Urinary bladder (tissue), 3 donors: ENCODE measurements at regions not wholly inside any gene's neighbourhood (a gene's known extent, or its start where the extent isn't known, plus 50 kb on each side); places are given as distances from the start of the nearest gene placed in this dataset.
A peak's percentile ranks its signal among the peaks of the same experiment; 100 is the strongest.

Experiments
- DNase-seq: peaks from one replicate; pipeline ENCODE4 v3.0.0-alpha.2; 2015; ENCODE audit errors: extremely low spot score
- H3K27ac ChIP-seq: one replicate; pipeline ENCODE4 v1.5.1; 2013; ENCODE audit warnings: low read depth, mild to moderate bottlenecking, moderate library complexity
- H3K36me3 ChIP-seq: one replicate; pipeline ENCODE4 v1.6.1; 2013; ENCODE audit warnings: mild to moderate bottlenecking, moderate library complexity; ENCODE audit not compliant: insufficient read depth
- H3K4me1 ChIP-seq: one replicate; pipeline ENCODE4 v1.6.1; 2013; ENCODE audit warnings: mild to moderate bottlenecking, moderate library complexity; ENCODE audit not compliant: insufficient read depth
- H3K4me3 ChIP-seq: one replicate; pipeline ENCODE4 v1.5.1; 2013; ENCODE audit warnings: low read depth, low read length
- WGBS: extraction: QIAGEN DNeasy Blood & Tissue Kit; methylation state at CpG from one replicate; pipeline ENCODE4 v1.1.7; 2013; 5-methylcytosine and 5-hydroxymethylcytosine counted together
- donor health status: healthy with polysubstance abuse.
- donor health status: healthy.

DNA sequence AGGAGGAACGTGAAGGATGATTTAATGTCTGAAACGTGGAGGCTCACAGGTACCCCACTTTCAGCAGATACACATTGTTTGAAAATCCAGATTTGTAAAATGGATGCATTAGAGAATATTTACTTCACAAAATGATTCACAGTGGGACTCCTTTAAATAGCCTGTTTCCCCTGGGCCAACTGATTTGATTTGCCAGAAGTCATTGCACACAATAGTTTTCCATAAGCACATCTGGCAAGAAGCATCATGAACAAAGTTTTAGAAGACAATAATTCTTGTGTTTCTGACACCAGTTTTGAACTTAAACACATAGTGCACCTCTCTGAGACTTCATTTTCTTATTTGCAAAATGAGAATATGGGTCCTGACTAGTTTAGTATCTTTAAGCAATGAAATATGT, 451.4 kb upstream of the SLC14A2 start:
- no peak overlapping the region for H3K4me3 ChIP-seq
- peaks cover 2% of the 10 kb centered on the region for H3K4me1 ChIP-seq
- 73% methylated on average over 2 of the region's 2 CpGs for WGBS
- no peak for DNase-seq
- no peak overlapping the region for H3K27ac ChIP-seq
- H3K36me3 ChIP-seq, result no peaks in the 10 kb centered on the region

DNA sequence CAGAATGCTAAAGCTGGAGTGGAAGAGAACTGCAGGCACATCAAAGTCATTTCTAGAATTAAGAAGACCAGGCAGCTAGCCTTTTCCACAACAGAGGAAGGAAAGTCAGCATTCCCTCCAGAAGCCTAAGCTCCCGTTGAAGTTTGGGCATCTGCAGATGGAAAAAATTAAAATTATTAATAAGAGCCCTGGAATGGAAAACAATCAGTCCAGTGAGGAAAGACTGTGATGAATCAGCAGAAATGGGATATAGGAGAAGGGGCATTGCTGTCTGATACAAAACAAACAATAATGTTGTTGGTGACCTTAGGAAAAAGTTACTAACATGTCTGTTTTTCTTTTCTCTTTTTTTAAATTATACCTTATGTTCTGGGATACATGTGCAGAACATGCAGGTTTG, 450.7 kb upstream of the SLC14A2 start:
- H3K4me1 ChIP-seq, result peaks cover 2% of the 10 kb centered on the region
- WGBS, result 42% methylated on average over 1 of the region's 1 CpG

DNA sequence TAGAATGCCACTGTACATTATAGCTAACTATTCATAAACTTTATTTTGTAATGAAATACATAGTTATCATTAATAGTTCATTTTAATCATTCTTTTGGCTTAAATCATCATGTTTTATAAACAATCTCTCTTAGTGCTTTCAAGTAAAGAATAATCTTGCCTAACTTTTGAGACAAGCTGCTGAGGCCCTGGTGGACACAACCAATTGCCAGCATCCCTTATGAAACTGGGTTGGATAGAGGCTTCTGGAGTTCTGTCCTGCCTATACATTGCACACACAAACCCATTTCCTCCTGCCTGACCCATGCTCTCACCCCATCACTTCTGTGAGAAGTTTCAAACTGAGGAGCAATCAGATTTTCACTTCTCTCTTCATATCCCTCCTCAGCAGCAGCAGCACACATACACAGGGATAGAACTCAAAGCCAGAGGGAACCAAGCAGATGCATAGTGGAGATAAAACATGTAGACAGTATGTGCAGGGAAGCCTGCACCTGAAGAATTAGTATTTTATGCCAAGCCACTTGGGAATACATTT, 450.0 kb upstream of the SLC14A2 start:
- no peak overlapping the region for H3K27ac ChIP-seq
- no peak for DNase-seq
- H3K4me1 ChIP-seq, result peaks cover 2% of the 10 kb centered on the region
- H3K36me3 ChIP-seq, result no peaks in the 10 kb centered on the region
- no peak overlapping the region for H3K4me3 ChIP-seq

More for the DNA sequence above, 450.7 kb upstream of the SLC14A2 start:
- no peak overlapping the region for H3K27ac ChIP-seq
- H3K4me3 ChIP-seq, result no peak overlapping the region
- no peak for DNase-seq
- H3K36me3 ChIP-seq, result no peaks in the 10 kb centered on the region

DNA sequence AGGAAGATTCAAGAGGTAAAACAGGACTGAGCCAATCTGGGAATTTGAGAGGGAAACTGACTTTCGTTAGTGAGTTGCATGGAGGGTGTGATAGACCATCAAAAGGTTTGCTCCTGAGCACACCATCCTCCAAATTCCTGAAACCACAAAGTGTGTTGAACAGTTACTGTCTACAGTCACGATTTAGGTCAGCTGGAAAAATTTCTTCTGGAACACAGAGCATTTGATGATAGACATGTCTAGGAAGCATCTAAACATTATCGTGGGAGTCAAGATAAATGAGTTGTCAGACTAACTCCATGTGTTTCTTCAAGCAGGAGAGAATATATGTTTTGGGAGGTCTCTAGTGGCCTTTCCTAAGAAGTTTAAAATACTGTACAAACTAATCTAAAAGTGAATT, 449.4 kb upstream of the SLC14A2 start:
- 67% methylated on average over 3 of the region's 3 CpGs for WGBS
- Histone ChIP-seq H3K4me1 (peaks cover 2% of the 10 kb centered on the region), H3K4me3 (no peak overlapping the region), H3K36me3 (no peaks in the 10 kb centered on the region), H3K27ac (no peak overlapping the region)
- DNase-seq, result no peak

DNA sequence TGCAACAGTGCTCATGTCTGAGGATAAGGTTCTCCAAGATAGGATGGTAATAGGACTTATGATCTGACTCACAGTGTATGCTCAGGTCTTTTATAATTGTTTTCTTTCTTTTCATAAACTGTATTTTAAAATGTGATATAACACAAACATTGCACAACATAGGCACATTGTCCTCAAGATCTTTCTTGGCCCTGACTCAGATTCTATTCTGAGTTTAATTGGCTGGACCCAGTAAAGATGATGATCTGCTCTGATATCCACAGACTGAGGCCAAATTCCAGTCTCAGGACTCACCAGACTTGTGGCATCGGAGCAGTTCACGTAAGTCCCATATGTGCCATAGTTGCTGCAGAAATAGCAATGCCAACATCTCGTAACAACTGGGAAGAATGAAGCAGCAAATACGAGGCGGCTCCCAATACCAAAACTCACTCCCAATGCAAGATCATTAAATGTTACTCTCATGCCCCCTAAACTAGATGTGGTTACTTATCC, 448.9 kb upstream of the SLC14A2 start:
- WGBS, result 71% methylated on average over 5 of the region's 5 CpGs
- DNase-seq, result no peak
- no peak overlapping the region for H3K27ac ChIP-seq
- H3K36me3 ChIP-seq, result no peaks in the 10 kb centered on the region
- H3K4me1 ChIP-seq, result peaks cover 2% of the 10 kb centered on the region
- H3K4me3 ChIP-seq, result no peak overlapping the region

DNA sequence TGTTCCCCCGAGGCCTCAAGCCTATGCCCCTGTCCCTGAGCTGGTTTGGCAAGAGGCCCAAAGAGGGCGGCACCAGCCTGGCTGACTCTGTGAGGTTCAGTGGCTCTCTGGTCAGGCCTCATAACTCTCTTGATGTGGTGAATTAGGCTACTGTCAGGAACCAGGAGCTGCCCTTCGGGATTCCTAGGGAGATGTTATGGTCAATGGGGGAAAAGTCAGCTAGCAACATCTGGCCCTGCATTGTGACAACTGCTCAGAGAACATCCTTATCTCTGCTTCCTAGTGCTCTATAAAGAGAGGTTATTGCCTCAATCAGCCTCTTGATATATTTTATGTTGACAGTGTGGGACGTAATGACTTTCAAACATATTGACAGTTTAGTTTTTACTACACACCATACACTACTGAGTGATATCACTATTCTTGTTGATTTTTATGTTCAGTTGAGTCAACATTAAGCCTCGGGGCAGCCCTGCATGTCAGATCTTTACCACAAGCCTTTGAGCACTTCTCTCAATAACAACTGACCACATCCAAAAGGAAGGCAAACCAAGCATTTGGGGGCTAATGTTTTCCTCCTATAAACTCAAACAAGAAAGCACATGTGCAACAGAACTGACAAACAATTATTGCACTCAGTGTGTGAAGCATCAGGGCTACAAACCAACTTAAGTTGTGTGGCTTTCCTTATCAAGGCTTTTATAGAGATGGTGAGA, 448.3 kb upstream of the SLC14A2 start:
- no peak overlapping the region for H3K27ac ChIP-seq
- 62% methylated on average over 5 of the region's 5 CpGs for WGBS
- no peak for DNase-seq
- no peak overlapping the region for H3K4me3 ChIP-seq
- peaks cover 2% of the 10 kb centered on the region for H3K4me1 ChIP-seq
- no peaks in the 10 kb centered on the region for H3K36me3 ChIP-seq

DNA sequence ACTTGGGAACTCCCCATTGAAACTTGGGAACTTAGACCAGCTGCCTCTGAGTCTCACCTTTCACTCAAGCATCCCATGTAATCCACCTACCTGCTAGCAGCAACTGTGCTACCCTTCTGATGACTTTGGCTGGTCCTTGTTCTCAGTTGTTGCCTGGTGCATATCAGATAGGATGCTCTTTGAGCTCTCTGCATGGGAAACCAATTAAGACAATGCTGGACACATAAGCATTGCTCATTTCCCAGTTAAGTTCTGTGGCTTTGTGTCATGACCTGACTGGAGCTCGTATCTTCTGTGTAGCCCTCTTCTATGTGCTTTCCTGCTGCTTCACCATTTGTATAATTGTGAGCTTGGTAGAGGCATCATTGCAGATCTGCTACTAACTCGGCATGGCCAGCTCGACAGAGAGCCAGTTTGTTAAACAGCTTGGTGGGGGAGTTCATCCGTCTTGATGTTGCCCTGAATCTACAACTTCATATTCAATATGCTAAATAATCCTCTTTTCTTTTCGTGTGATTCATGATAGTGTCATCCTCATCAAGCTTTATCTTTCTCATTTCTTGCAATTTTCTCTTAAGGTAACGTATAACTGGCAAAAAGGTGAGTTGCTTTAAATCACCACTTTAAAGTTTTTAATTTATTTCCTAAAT, 447.5 kb upstream of the SLC14A2 start:
- DNase-seq, result no peak
- 81% methylated on average over 6 of the region's 6 CpGs for WGBS
- Histone ChIP-seq H3K4me3 (no peak overlapping the region), H3K27ac (no peak overlapping the region), H3K4me1 (peaks cover 2% of the 10 kb centered on the region), H3K36me3 (no peaks in the 10 kb centered on the region)

DNA sequence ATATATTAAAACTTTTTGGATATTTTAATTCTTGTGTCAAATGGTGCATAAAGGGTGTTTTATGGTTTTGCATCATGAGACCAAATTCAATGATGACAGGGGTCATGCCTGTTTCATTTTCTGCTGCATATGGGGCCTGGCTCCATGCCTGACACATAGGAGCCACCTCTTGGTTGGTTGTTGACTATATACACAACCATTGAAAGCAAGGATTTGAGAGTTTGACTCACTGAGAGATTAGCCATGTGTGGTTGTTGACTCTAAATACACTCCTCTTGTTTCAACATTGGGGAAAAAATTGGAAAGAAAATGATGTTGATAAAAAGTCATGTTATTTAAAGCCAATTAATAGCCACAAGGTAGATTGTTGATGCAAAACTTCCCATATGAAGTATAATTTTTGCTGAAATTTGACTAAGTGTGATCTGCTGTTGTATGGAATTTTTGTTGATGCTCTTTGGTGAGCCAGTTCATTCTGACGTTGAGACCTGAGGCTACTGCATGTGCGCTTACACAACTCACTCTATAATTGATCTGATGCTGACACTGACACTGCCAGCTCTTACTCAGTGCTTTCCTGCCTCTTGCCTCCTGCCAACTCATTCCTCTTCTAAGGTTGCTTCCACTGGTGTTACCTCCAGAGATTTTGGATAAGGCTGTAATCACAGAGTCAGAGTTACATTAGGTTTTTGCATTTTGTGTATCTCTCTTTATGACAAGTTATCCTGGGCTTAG, 446.2 kb upstream of the SLC14A2 start:
- no peak overlapping the region for H3K27ac ChIP-seq
- H3K4me1 ChIP-seq, result peaks cover 2% of the 10 kb centered on the region
- H3K4me3 ChIP-seq, result no peak overlapping the region

DNA sequence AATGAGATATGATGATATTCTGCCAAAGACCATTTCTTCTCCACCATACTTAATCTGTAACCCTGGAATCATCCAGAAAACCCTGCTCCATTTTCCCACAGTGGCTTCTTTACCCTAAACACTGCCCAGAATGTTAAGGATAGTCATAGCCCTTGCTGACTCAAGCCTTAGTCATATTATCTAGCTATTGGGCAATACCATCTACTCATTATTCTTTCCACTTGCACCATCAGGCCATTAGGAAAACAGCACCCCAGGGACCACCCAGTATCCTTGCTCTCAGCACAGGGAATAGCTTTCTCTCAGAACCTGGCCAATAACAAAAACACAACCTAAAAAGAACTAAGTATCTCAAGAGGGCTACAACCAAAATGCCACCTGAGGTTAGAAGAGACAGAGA, 445.7 kb upstream of the SLC14A2 start:
- Histone ChIP-seq H3K4me1 (peaks cover 2% of the 10 kb centered on the region), H3K4me3 (no peak overlapping the region), H3K36me3 (no peaks in the 10 kb centered on the region), H3K27ac (no peak overlapping the region)
- no peak for DNase-seq

More for the DNA sequence above, 446.2 kb upstream of the SLC14A2 start:
- 91% methylated on average over 2 of the region's 2 CpGs for WGBS
- H3K36me3 ChIP-seq, result no peaks in the 10 kb centered on the region
- DNase-seq, result no peak

DNA sequence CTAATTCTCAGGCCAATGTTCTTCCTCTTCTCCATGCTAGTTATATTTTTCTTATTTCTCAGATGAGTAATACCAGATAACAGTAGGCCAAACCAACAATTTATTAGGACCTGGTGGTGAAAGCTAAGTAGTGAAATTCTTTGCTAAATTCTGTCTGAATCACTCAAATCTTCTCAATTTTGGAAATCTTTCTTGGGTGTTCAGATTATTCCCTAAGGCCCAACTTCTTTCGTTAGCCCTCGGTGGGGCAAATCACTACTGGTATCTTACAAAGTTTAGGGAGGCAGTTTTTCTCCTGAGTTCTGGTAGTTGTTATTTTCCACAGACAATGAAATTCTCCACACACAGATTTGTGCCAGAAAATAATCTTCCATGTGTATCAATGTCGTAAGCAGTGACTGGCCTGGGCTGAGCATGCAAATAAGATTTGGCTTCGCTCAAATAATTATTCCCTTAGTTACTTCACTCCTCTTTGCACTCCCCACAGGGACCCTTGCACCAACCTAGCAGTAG, 443.5 kb upstream of the SLC14A2 start:
- WGBS, result 85% methylated on average over 4 of the region's 4 CpGs
- Histone ChIP-seq H3K4me3 (no peak overlapping the region), H3K36me3 (no peaks in the 10 kb centered on the region), H3K4me1 (peaks cover under 1% of the 10 kb centered on the region), H3K27ac (peak overlapping the region; percentile 38)
- DNase-seq, result no peak

DNA sequence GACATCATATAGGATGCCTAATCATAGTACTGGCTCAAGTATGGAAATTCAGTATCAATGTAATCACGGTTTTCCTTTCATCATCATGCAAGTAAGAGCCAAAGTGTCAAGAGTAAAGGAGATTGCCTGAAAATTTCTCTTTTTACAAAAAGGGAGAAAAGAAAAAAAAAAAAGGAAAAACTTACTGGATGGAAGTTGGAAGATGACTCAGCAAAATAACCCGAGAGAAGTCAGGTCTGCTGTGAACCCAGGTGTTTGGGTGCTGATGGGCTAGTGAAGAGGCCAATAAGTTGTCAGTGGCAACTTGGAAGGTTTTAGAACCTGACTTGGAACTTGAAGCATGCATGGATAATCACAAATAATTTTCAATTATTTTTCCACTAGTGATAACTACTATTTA, 441.9 kb upstream of the SLC14A2 start:
- Histone ChIP-seq H3K36me3 (no peaks in the 10 kb centered on the region), H3K4me3 (no peak overlapping the region), H3K27ac (no peak overlapping the region), H3K4me1 (no peaks in the 10 kb centered on the region)
- 92% methylated on average over 2 of the region's 2 CpGs for whole genome bisulfite sequencing
- DNase-seq, result no peak

DNA sequence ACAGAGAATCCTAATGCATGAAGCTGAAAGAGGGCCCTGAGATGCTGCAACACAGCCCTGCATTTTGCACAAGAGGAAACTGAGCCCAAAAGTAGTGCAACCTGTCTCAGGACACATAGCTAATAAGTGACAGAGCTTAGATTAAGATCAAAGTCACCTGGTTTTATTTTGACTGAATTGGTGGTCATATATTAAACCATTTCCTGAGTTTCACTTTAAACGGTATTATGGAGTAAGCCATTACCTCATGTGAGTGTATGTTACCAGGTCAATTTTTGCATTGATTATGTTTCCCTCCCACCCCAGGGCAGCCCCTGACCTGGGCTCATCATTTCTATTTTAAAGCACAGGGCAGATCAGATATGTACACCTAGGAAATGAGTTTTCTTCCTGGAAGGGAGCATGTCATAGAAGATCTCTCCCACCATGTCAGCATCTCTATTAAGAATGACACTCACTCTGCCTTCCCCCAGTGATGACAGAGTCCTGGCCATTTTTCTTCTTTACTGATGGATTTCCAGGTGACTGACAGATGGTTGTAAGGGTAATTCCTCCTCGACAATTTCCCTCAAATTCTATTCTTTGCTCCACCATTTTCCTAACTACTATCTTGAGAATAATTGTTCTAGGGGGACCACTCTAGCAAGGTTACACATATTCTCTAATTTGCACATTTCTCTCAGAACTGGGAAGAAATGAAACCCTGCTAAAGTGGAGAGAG, 441.3 kb upstream of the SLC14A2 start:
- no peak overlapping the region for H3K27ac ChIP-seq
- DNase-seq, result no peak
- H3K36me3 ChIP-seq, result no peaks in the 10 kb centered on the region
- no peak overlapping the region for H3K4me3 ChIP-seq
- H3K4me1 ChIP-seq, result no peaks in the 10 kb centered on the region
- 77% methylated on average over 2 of the region's 2 CpGs for WGBS

DNA sequence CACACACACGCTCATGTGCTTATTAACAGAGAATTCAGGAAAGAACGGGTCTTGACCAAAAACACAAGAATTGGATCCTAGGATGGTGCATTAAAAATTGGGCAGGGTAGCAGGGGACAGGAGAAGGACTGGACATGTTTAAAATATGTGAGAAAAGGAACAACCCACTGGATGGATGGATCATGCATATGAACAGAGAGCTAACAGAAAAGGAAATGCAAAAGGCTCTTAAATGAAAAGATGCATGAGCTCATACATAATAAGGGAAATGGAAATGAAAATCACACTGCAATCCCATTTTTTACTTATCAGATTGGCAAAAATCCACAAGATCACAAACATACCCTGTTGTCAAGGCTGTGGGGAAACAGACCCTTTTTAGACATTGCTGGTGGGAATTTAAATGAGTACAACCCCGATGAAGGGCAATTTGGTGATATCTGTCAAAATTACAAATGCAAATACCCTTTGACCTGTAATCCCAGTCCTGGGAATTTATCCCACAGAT, 440.6 kb upstream of the SLC14A2 start:
- H3K4me3 ChIP-seq, result no peak overlapping the region
- no peak for DNase-seq
- no peaks in the 10 kb centered on the region for H3K36me3 ChIP-seq
- 90% methylated on average over 3 of the region's 3 CpGs for WGBS
- H3K4me1 ChIP-seq, result no peaks in the 10 kb centered on the region
- H3K27ac ChIP-seq, result no peak overlapping the region
